C4-2B (cell line): ENCODE measurements at regions not wholly inside any gene's neighbourhood (a gene's known extent, or its start where the extent isn't known, plus 50 kb on each side); places are given as distances from the start of the nearest gene placed in this dataset.

Experiments
- CTCF ChIP-seq: fragments of 450-650 bp; conservative IDR thresholded peaks from 2 replicates; pipeline ENCODE4 v1.5.1; 2017; ENCODE audit warnings: mild to moderate bottlenecking
- ZFX ChIP-seq: fragments of 450-650 bp; IDR thresholded peaks from 2 replicates; pipeline ENCODE4 v1.6.1; 2017

- TF ChIP-seq CTCF (no peak), ZFX (no peak)
Measured at GRCh38 chr6:1215884-1216487, 95.9 kb upstream of the FOXQ1 start.
